Activated CD4-positive, alpha-beta memory T cell treated with anti-CD3 and anti-CD28 coated beads, Interleukin-2, amount 10 ng/mL, durations not matched to agents 7 days and 5 days (primary cell): ENCODE measurements at regions not wholly inside any gene's neighbourhood (a gene's known extent, or its start where the extent isn't known, plus 50 kb on each side); places are given as distances from the start of the nearest gene placed in this dataset.
"Not testable (repeated sequence)": the region's sequence is repeated elsewhere in the genome, so short reads cannot be mapped to it uniquely, and the experiment has no call there.

Source experiments
- CTCF ChIA-PET: fragments of 350-600 bp; sonication (Branson Sonifier 250); formaldehyde crosslinking; loops from one replicate; lab custom pipeline; 2021; ENCODE audit warnings: antibody characterized with exemption, inconsistent platforms; lab: Charles Lee
- POLR2A ChIA-PET: fragments of 350-600 bp; sonication (Branson Sonifier 250); formaldehyde crosslinking; loops from one replicate; lab custom pipeline; 2021; ENCODE audit warnings: antibody characterized with exemption; lab: Charles Lee
- DNase-seq: peaks from one replicate; pipeline ENCODE4 v3.0.0-alpha.2; 2020
- H3K27ac Mint-ChIP-seq: one replicate; pipeline ENCODE4 v1.8.0; 2021; ENCODE audit warnings: mild to moderate bottlenecking, mixed read lengths
- H3K27me3 Mint-ChIP-seq: one replicate; pipeline ENCODE4 v1.8.0; 2021; ENCODE audit warnings: mixed read lengths
- H3K36me3 Mint-ChIP-seq: one replicate; pipeline ENCODE4 v1.8.0; 2021; ENCODE audit warnings: low read depth, mixed read lengths
- H3K4me1 Mint-ChIP-seq: one replicate; pipeline ENCODE4 v1.8.0; 2021; ENCODE audit warnings: mixed read lengths
- H3K4me3 Mint-ChIP-seq: one replicate; pipeline ENCODE4 v1.8.0; 2021; ENCODE audit warnings: mild to moderate bottlenecking, mixed read lengths
- H3K9me3 Mint-ChIP-seq: one replicate; pipeline ENCODE4 v1.8.0; 2021; ENCODE audit warnings: mixed read lengths

DNA sequence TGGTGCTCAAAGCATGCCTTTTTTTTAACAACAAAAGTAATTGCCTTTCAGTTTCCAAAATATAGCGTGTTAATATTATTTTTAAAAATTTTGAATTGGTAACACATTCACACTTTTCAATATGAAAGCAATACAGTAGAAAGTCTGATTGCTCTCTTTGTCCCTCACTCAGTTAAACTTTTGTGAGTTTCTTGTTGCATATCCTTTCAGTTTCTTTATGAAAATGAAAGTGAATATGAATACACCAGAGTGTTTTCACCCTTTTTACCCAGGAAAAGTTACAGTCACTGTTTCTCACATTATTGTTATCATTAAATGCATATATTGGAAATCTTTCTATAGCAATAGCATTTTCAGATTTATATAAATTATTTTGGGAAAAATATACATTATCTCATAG is 377.4 kb upstream of the CRIM1 start:
- no peak for DNase-seq
- CTCF ChIA-PET: interaction anchor here (0.8 kb wide), 1 partner anchor 10 kb away, joined by 3 read pairs; no protein-coding TSS in a partner anchor
- Mint-ChIP-seq H3K9me3 (no peaks in the 10 kb centered on the region), H3K27me3 (peaks cover 13% of the 10 kb centered on the region), H3K36me3 (no peaks in the 10 kb centered on the region), H3K4me3 (no peak overlapping the region), H3K4me1 (peaks cover 8% of the 10 kb centered on the region), H3K27ac (no peak overlapping the region)
- POLR2A ChIA-PET: interaction anchor here (1.1 kb wide), 1 partner anchor 269 kb away, joined by 4 read pairs; no protein-coding TSS in a partner anchor

DNA sequence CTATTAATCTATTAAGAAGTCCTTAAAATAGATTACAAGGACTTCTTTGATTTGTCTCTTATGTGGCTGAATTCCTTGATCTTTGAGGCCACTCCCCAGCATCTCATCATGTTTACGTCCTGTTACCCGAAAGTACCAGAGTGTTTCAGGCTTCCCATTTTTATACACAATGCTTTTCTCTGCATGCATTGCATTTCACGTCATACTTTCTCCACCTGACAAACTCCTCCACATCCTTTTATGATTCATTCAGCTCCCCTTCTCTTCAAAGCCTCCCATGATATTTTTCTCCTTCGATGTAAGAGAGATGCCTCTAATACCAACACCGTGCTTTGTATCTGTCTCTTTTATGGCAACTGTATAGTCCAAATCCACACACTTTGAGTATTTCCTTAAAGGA is 379.0 kb upstream of the CRIM1 start:
- H3K27ac Mint-ChIP-seq: no peak overlapping the region
- no peaks in the 10 kb centered on the region for H3K9me3 Mint-ChIP-seq
- no peak overlapping the region for H3K4me3 Mint-ChIP-seq
- peaks cover 8% of the 10 kb centered on the region for H3K4me1 Mint-ChIP-seq
- DNase-seq: no peak
- no peaks in the 10 kb centered on the region for H3K36me3 Mint-ChIP-seq
- H3K27me3 Mint-ChIP-seq: peaks cover 6% of the 10 kb centered on the region
- POLR2A ChIA-PET: no interaction called here
- CTCF ChIA-PET: no interaction called here

DNA sequence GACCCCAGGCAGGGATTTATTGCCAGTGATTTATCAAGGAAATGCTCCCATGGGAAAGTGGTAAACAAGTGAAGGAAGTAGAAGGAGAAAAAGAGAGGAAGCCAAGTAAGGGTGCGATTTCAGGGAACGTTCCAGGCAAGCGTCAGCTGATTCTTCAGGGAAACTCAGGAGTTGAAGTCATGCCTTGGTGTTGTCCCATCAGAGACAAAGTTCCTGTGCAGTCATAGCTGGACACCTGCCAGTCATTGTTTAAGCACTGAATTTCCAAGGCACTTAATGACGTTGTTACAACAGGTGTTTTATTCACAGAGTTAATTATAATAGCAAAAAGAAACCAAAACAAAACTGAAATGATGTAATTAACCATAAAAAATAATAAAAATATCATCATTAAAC is 381.8 kb upstream of the CRIM1 start:
- no peak overlapping the region for H3K4me3 Mint-ChIP-seq
- H3K36me3 Mint-ChIP-seq: no peaks in the 10 kb centered on the region
- peaks cover 7% of the 10 kb centered on the region for H3K27me3 Mint-ChIP-seq
- ChIA-PET POLR2A (no interaction called here), CTCF (no interaction called here)
- no peak overlapping the region for H3K27ac Mint-ChIP-seq
- no peaks in the 10 kb centered on the region for H3K9me3 Mint-ChIP-seq
- H3K4me1 Mint-ChIP-seq: peaks cover 4% of the 10 kb centered on the region
- no peak for DNase-seq

DNA sequence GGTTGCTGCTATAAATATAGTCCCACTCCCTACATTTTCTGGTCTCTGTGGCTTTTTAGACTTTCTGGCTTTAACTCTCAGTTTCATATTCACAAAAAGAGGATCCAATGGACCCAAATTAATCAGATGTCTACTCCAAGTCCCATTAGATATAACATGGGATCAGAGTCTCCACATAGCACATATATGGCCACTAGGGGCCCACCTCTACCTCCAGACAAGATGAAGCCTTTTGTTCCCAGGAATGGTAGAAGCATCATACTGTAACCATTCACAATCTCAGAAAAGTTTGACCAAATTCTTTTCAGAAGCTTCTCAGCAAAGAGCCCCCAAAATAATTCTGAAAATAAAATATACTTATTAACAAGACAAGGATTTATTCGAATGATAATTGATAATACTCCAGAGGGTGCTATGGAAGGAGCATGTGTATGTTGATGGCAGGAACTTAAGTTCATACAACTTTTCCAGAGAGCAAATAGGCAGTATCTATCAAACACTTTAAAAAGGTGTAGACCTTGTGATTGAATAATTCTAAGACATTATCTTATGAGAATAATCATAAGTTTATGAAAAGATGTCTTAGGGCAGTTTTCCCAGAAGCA is 382.3 kb upstream of the CRIM1 start:
- CTCF ChIA-PET: interaction anchor here (1.5 to 2.1 kb wide), 2 partner anchors 378 to 380 kb away, joined by 3 to 7 read pairs; no protein-coding TSS in a partner anchor
- no peaks in the 10 kb centered on the region for H3K36me3 Mint-ChIP-seq
- DNase-seq: no peak
- H3K27ac Mint-ChIP-seq: no peak overlapping the region
- H3K27me3 Mint-ChIP-seq: peaks cover 7% of the 10 kb centered on the region
- no peaks in the 10 kb centered on the region for H3K9me3 Mint-ChIP-seq
- no peak overlapping the region for H3K4me3 Mint-ChIP-seq
- peaks cover 3% of the 10 kb centered on the region for H3K4me1 Mint-ChIP-seq
- POLR2A ChIA-PET: no interaction called here

DNA sequence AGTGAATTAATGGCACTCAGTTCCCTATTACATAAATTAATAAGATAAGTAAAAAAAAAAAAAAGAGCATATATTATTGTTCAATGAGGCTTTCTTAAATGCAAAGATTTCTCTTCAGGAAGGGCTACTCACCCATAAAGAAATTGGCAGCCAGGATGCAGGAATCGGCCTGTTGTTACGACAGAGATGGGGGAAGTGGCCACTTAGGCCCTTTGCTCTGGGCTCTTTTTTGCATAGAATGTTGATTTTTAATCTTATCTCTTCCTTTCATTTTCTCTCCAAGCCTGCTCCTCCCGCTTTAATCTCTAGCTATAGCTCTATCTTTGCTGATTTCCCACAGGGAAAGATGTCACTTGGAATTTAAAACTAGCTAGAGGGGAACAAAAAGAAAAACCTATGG is 391.8 kb upstream of the CRIM1 start:
- ChIA-PET CTCF (no interaction called here), POLR2A (no interaction called here)
- Mint-ChIP-seq H3K36me3 (no peaks in the 10 kb centered on the region), H3K9me3 (no peaks in the 10 kb centered on the region), H3K4me1 (no peaks in the 10 kb centered on the region), H3K27ac (no peak overlapping the region), H3K27me3 (no peaks in the 10 kb centered on the region), H3K4me3 (no peak overlapping the region)
- DNase-seq: no peak

DNA sequence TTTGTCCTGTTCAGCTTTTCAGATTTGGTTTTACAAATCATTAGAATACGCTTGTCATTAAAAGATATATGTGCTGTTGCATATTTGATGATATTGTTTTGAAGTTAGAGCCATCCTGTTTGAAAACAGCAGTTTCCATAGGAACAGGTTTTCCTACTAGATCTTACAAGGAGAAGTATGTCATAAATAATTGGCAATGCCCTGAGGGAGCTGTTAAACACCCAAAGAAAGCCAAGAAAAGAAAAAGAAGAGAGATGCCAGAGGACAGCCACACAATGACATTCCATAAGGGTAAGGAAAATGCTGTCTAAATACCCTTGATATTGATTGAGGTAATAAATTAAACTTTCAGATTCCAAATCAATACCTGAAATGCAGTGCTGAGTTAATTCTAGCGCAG is 392.2 kb upstream of the CRIM1 start:
- ChIA-PET POLR2A (no interaction called here), CTCF (no interaction called here)
- no peak overlapping the region for H3K27ac Mint-ChIP-seq
- H3K27me3 Mint-ChIP-seq: no peaks in the 10 kb centered on the region
- no peaks in the 10 kb centered on the region for H3K9me3 Mint-ChIP-seq
- no peaks in the 10 kb centered on the region for H3K36me3 Mint-ChIP-seq
- H3K4me1 Mint-ChIP-seq: no peaks in the 10 kb centered on the region
- no peak for DNase-seq
- H3K4me3 Mint-ChIP-seq: no peak overlapping the region

DNA sequence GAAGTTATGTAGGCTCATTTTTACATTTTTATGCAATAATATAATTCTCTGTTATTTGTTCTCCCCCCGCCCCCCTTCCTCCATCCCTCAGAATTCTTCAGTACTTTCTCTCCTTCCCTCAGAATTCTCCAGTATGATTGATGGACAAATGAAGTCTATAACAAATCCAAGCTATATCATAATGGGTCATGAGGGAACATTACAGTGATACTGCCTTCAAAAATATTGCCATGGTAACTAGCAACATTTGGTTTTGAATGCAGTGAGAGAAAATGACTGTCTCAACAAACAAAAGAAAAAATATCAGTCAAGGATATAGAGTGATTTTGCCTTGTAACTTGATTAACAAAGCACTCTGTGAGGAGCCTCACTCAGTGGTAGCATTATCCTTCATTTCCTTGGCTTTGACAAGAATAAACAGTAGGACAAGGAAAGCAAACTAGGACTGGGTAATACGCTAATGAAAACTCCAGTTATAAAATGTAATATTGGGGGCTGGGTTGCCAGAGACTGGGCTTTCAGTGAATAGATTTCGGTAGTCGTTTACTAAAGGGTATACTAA is 392.9 kb upstream of the CRIM1 start:
- Mint-ChIP-seq H3K4me3 (no peak overlapping the region), H3K36me3 (no peaks in the 10 kb centered on the region), H3K9me3 (no peaks in the 10 kb centered on the region), H3K4me1 (no peaks in the 10 kb centered on the region), H3K27ac (no peak overlapping the region), H3K27me3 (no peaks in the 10 kb centered on the region)
- CTCF ChIA-PET: no interaction called here
- POLR2A ChIA-PET: no interaction called here
- DNase-seq: no peak

DNA sequence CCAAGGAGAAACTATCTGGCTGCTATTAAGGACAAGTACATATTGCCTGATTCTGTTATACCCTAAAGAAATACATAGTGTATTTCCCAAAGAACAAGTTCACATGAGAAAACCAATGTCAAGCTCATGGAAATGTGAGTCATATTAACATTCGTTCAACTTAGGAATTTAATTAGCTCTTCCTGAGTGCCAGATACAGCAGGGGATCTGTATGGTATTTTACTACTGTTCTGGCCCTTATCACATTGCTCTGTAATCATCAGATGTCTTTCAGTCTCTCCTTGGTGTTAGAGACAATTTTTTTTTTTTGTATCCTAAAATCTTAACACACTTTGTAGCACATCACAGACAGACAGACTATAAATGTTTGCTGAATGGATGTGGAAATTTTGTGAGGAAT is 395.0 kb upstream of the CRIM1 start:
- POLR2A ChIA-PET: no interaction called here
- Mint-ChIP-seq H3K27ac (no peak overlapping the region), H3K9me3 (no peaks in the 10 kb centered on the region), H3K4me3 (no peak overlapping the region), H3K27me3 (no peaks in the 10 kb centered on the region), H3K4me1 (no peaks in the 10 kb centered on the region), H3K36me3 (no peaks in the 10 kb centered on the region)
- no peak for DNase-seq
- CTCF ChIA-PET: no interaction called here

DNA sequence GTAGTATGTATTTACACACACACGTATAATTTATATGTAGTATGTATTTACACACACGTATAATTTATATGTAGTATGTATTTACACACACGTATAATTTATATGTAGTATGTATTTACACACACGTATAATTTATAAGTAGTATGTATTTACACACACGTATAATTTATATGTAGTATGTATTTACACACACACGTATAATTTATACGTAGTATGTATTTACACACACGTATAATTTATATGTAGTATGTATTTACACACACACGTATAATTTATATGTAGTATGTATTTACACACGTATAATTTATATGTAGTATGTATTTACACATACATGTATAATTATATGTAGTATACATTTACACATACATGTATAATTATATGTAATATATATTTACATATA is 398.5 kb upstream of the CRIM1 start:
- CTCF ChIA-PET, H3K27me3 Mint-ChIP-seq: not testable (repeated sequence)

DNA sequence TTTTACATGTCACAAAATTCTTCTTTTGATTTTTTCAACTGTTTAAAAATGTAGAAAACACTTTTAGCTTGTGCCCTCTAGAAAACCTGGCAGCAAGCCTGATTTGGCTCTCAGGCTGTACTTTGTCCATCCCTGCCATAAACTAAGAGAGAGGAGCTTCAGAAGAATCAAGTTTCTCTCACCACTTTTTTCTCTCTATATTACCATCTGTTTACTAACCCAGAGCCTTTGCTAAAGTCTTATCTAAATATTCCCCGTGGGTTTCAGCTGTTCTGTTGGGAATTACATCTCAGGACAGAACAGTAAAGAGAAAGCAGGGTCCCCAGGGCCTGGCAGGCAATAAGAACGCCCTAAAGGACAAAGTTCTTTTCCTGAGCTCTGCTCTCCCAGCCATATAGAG is 409.1 kb upstream of the CRIM1 start:
- no peak for DNase-seq
- H3K27me3 Mint-ChIP-seq: peaks cover 2% of the 10 kb centered on the region
- ChIA-PET CTCF (no interaction called here), POLR2A (no interaction called here)
- no peaks in the 10 kb centered on the region for H3K4me1 Mint-ChIP-seq
- H3K27ac Mint-ChIP-seq: no peak overlapping the region
- no peaks in the 10 kb centered on the region for H3K9me3 Mint-ChIP-seq
- H3K36me3 Mint-ChIP-seq: no peaks in the 10 kb centered on the region
- no peak overlapping the region for H3K4me3 Mint-ChIP-seq

More for the DNA sequence above, 398.5 kb upstream of the CRIM1 start:
- H3K4me3 Mint-ChIP-seq, H3K36me3 Mint-ChIP-seq, POLR2A ChIA-PET, H3K4me1 Mint-ChIP-seq, H3K27ac Mint-ChIP-seq, H3K9me3 Mint-ChIP-seq, DNase-seq: not testable (repeated sequence)

DNA sequence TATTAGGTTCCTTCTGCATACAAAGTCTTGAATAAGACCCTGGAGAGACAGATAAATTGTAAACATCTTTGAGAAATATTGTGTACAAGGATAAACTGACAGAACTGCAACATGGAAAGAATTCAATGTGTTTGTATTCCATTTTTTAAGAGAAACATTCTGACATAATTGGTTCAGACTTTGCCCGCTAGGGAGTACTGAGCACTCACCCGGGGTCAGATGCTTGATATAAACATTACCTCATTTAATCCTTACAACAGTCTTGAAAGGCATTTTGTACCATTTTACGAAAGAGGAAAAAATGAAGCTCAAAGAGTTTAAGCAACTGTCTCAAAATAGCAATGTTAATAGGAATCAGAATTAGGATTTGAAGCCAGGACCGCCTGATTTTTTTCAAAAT is 416.7 kb upstream of the CRIM1 start:
- no peak for DNase-seq
- POLR2A ChIA-PET: no interaction called here
- peaks cover 9% of the 10 kb centered on the region for H3K27me3 Mint-ChIP-seq
- H3K9me3 Mint-ChIP-seq: no peaks in the 10 kb centered on the region
- H3K4me3 Mint-ChIP-seq: no peak overlapping the region
- no peak overlapping the region for H3K27ac Mint-ChIP-seq
- CTCF ChIA-PET: no interaction called here
- H3K4me1 Mint-ChIP-seq: no peaks in the 10 kb centered on the region
- H3K36me3 Mint-ChIP-seq: no peaks in the 10 kb centered on the region

DNA sequence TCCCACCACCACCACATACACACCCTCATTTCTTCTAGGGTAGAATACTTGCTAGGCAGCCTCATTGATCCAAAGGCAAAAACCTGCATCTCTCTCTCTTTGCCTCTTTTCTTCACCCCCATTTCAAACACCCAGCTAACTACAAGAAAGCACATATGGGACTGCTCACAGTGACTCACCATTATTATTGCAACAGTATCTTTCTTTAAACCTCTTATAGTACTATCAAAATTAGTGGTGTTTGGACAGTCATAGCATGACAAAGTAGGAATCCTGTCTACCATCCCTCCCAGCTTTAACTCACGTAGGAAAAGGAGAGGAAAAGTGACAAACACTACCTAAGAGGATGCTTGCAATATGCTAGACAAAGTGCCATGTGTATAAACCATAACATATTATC is 422.5 kb upstream of the CRIM1 start:
- no peak overlapping the region for H3K27ac Mint-ChIP-seq
- POLR2A ChIA-PET: no interaction called here
- H3K4me1 Mint-ChIP-seq: no peaks in the 10 kb centered on the region
- no peak for DNase-seq
- no peaks in the 10 kb centered on the region for H3K36me3 Mint-ChIP-seq
- peaks cover 12% of the 10 kb centered on the region for H3K27me3 Mint-ChIP-seq
- no peaks in the 10 kb centered on the region for H3K9me3 Mint-ChIP-seq
- CTCF ChIA-PET: no interaction called here
- H3K4me3 Mint-ChIP-seq: no peak overlapping the region

DNA sequence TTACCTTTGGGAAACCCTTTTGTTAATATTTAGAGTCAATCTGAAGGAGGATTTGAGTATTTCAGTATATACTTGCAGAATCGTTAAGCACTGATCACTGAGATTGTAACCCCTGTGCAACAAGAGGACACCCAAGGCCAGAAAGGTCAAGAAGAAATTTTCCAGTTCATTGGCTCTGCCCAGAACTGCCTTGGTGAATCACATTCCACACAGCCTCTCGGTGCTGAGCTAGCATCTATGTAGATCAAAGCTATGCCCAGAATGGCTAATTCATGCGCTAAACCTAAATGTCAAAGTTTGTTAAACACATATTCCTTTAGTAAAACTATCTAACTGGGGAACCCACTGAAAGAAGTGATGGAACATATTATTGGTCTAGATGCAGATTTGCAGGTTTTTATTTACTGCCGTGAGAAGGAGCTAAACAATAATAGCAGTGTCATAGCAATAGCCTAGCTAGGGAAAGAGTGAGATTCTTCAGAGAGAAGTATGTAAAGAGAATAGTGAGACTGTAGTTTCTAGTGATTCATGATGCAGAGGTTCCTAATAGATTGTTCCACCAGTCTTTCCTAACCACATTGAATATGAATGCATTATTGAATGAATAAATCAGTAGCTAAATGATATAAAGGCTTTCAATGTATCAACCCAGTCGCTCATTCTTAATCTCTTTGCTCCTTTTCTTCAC is 423.2 kb upstream of the CRIM1 start:
- ChIA-PET CTCF (interaction anchor here (0.5 kb wide), 1 partner anchor 371 kb away, joined by 3 read pairs; no protein-coding TSS in a partner anchor), POLR2A (no interaction called here)
- H3K27me3 Mint-ChIP-seq: peaks cover 12% of the 10 kb centered on the region
- no peak overlapping the region for H3K27ac Mint-ChIP-seq
- H3K4me1 Mint-ChIP-seq: no peaks in the 10 kb centered on the region
- DNase-seq: no peak
- no peaks in the 10 kb centered on the region for H3K9me3 Mint-ChIP-seq
- no peaks in the 10 kb centered on the region for H3K36me3 Mint-ChIP-seq
- H3K4me3 Mint-ChIP-seq: no peak overlapping the region
